Activated T-cell treated with anti-CD3 and anti-CD28 coated beads, Interleukin-2, amount 50 U/mL, for 4 hours (primary cell): ENCODE measurements at regions not wholly inside any gene's neighbourhood (a gene's known extent, or its start where the extent isn't known, plus 50 kb on each side); places are given as distances from the start of the nearest gene placed in this dataset.
"Not testable (repeated sequence)": the region's sequence is repeated elsewhere in the genome, so short reads cannot be mapped to it uniquely, and the experiment has no call there.

Source experiments
- ATAC-seq, 2 donors: fragments of 200-7000 bp; cut with Tn5 transposase; one replicate each; pipeline ENCODE4 v1.10.0; 2021
- DNase-seq: peaks from one replicate; pipeline ENCODE4 v3.0.0-alpha.2; 2020
- H3K27me3 Mint-ChIP-seq: one replicate; pipeline ENCODE4 v1.8.0; 2021; ENCODE audit warnings: low read depth, mixed read lengths
- H3K36me3 Mint-ChIP-seq: one replicate; pipeline ENCODE4 v1.8.0; 2022; ENCODE audit warnings: mixed read lengths; ENCODE audit not compliant: insufficient read depth
- H3K4me1 Mint-ChIP-seq: one replicate; pipeline ENCODE4 v1.8.0; 2021; ENCODE audit warnings: low read depth, mixed read lengths
- H3K4me3 Mint-ChIP-seq: one replicate; pipeline ENCODE4 v1.8.0; 2021; ENCODE audit warnings: mild to moderate bottlenecking, moderate library complexity, mixed read lengths
- H3K9me3 Mint-ChIP-seq: one replicate; pipeline ENCODE4 v1.8.0; 2021; ENCODE audit warnings: mixed read lengths

GRCh38 chr14:61145903-61146481, 135.1 kb downstream of the TMEM30B start:
- Mint-ChIP-seq H3K9me3 (peaks cover 8% of the 10 kb centered on the region), H3K4me1 (no peaks in the 10 kb centered on the region), H3K36me3 (no peaks in the 10 kb centered on the region), H3K4me3 (no peak overlapping the region), H3K27me3 (peaks cover 9% of the 10 kb centered on the region)
- no peak for DNase-seq
- ATAC-seq, result no peak

DNA sequence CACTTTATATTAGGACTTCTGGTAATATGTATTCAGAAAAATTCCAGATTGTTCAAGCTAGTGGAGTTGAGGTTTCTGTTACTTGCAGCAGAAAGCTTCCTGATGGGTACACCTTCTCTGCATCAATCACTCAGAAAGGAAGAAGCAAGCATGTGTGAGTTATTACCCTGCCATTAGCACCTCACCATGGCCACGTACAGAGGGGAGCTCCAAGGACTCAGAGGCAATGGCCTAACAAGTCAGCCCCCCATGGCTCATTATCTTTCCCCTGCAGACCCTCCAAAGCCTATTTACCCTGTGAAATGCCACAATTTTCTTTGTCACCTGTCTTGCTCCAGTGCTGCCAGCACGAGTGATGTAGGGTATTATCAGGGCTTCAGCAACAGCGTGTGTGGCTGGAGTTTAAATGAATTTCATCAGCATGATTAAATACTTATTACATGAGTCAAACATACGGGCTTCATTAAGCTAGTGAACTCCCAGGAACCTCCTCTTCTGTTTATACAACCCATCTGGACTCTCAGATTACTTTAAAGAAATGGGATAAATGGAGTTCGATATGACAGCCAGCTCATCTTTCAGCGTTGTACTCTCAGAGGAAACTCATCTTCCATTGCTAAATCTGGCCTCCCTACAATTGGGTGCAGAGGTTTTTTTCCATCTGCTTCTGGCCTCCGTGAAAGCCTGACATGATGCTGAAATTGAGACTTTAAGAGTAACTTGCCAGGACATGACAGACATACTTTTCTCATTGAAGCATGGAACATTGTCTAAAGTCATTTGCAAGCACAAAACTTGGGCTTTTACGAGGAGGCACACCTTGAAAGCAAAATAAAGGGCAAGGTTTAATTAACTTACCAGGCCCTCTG, 135.9 kb downstream of the TMEM30B start:
- Mint-ChIP-seq H3K4me3 (no peak overlapping the region), H3K36me3 (no peaks in the 10 kb centered on the region), H3K9me3 (peaks cover 8% of the 10 kb centered on the region), H3K27me3 (peaks cover 9% of the 10 kb centered on the region), H3K4me1 (no peaks in the 10 kb centered on the region)
- DNase-seq (no peak), ATAC-seq (no peak)

- not testable (repeated sequence) for H3K36me3 Mint-ChIP-seq
Observed at GRCh38 chr14:61144117-61145033, 136.8 kb downstream of the TMEM30B start.

DNA sequence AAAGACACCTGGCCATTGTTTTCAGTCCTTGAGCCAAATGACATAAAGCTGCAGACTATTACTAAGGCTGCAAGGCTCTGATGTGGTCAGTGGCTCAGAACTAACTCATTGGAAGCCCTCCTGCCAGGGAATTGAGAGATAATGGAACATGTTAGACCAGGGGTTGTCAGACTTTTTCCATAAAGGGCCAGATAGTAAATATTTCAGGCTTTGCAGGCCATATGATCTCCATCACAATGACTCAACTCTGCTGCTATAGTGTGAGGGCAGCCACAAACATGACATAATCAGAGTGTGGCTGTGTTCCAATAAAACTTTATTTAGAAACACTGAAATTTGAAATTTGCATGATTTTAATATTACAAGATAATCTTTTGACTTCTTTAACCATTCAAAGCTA, 140.3 kb downstream of the TMEM30B start:
- Mint-ChIP-seq H3K9me3 (peaks cover 17% of the 10 kb centered on the region), H3K27me3 (peaks cover 12% of the 10 kb centered on the region), H3K4me3 (no peak overlapping the region), H3K4me1 (no peaks in the 10 kb centered on the region), H3K36me3 (no peaks in the 10 kb centered on the region)
- DNase-seq, result no peak
- no peak for ATAC-seq

More at GRCh38 chr14:61144117-61145033, 136.8 kb downstream of the TMEM30B start:
- H3K9me3 Mint-ChIP-seq, H3K4me1 Mint-ChIP-seq, DNase-seq, H3K4me3 Mint-ChIP-seq, H3K27me3 Mint-ChIP-seq, ATAC-seq: not testable (repeated sequence)

DNA sequence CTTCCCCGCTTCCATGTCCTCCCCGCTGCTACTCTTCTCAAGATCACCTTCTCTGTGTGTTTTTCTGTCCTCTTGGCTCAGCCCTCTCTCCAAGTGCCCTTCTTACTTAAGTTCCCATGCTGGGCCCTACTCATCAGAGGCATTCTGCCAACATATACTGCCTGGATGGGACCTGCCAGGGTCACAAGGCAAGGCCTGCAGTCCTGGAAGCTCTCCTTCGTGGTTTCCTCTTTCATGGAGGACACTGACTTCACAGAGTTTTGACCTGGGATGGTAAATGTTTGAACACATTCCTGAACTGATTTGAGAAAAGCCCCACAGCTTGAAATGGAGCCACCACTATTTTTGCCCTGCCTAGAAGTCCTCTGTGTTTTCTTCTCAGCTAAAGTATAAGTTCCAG, 140.9 kb downstream of the TMEM30B start:
- Mint-ChIP-seq H3K9me3 (peaks cover 17% of the 10 kb centered on the region), H3K4me3 (no peak overlapping the region), H3K4me1 (no peaks in the 10 kb centered on the region), H3K27me3 (peaks cover 15% of the 10 kb centered on the region), H3K36me3 (no peaks in the 10 kb centered on the region)
- ATAC-seq (no peak), DNase-seq (no peak)

DNA sequence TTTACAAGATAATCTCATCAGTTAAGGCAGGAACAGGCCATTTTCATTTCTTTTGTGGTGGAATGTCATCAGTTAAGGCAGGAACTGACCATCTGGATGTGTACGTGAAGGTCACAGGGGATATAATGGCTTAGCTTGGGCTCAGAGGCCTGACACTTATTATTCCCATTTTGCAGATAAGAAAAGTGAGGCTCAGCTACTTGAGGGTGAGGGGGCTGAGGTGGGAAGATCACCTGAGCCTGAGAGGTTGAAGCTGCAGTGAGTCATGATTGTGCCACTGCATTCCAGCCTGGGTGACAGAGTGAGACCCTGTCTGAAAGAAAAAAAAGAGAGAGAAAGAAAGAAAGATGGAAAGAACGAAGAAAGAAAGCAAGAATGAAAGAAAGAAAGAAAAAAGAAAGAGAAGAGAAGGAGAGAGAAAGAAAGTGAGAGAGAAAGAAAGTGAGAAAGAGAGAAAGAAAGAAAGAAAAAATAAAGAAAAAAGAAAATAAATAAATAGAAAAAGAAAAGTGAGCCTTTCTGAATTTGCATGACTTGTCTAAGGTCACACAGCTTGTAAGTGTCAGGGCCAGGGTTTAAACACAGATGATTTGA, 142.0 kb downstream of the TMEM30B start:
- H3K27me3 Mint-ChIP-seq, result peaks cover 18% of the 10 kb centered on the region
- no peaks in the 10 kb centered on the region for H3K36me3 Mint-ChIP-seq
- DNase-seq, result no peak
- peaks cover 11% of the 10 kb centered on the region for H3K9me3 Mint-ChIP-seq
- H3K4me3 Mint-ChIP-seq, result no peak overlapping the region
- no peak for ATAC-seq
- H3K4me1 Mint-ChIP-seq, result no peaks in the 10 kb centered on the region

DNA sequence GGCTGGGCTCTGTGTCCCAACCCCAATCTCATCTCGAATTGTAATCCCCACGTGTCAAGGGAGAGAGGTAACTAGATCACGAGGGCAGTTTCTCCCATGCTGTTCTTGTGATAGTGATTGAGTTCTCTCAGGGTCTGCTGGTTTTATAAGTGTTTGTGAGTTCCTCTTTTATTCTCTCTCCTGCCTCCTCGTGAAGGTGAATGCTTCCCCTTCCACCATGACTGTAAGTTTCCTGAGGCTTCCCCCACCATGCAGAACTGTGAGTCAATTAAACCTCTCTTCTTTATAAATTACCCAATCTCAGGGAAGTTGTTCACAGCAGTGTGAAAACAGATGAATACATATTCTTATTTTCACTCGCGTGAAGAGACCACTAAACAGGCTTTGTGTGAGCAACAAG, 148.2 kb downstream of the TMEM30B start:
- Mint-ChIP-seq H3K9me3 (peaks cover 9% of the 10 kb centered on the region), H3K4me1 (no peaks in the 10 kb centered on the region), H3K27me3 (peaks cover 20% of the 10 kb centered on the region), H3K4me3 (no peak overlapping the region), H3K36me3 (no peaks in the 10 kb centered on the region)
- no peak for ATAC-seq
- DNase-seq, result no peak

GRCh38 chr14:61132336-61132735, 148.8 kb downstream of the TMEM30B start:
- H3K4me1 Mint-ChIP-seq, result no peaks in the 10 kb centered on the region
- peaks cover 14% of the 10 kb centered on the region for H3K27me3 Mint-ChIP-seq
- ATAC-seq, result no peak
- H3K9me3 Mint-ChIP-seq, result peaks cover 5% of the 10 kb centered on the region
- DNase-seq, result no peak
- H3K36me3 Mint-ChIP-seq, result no peaks in the 10 kb centered on the region
- no peak overlapping the region for H3K4me3 Mint-ChIP-seq

GRCh38 chr14:61130512-61131260, 149.6 kb downstream of the SLC38A6 start:
- DNase-seq (no peak), ATAC-seq (no peak)
- H3K9me3 Mint-ChIP-seq, result no peaks in the 10 kb centered on the region
- no peaks in the 10 kb centered on the region for H3K4me1 Mint-ChIP-seq
- H3K36me3 Mint-ChIP-seq, result no peaks in the 10 kb centered on the region
- peaks cover 11% of the 10 kb centered on the region for H3K27me3 Mint-ChIP-seq
- H3K4me3 Mint-ChIP-seq, result no peak overlapping the region

DNA sequence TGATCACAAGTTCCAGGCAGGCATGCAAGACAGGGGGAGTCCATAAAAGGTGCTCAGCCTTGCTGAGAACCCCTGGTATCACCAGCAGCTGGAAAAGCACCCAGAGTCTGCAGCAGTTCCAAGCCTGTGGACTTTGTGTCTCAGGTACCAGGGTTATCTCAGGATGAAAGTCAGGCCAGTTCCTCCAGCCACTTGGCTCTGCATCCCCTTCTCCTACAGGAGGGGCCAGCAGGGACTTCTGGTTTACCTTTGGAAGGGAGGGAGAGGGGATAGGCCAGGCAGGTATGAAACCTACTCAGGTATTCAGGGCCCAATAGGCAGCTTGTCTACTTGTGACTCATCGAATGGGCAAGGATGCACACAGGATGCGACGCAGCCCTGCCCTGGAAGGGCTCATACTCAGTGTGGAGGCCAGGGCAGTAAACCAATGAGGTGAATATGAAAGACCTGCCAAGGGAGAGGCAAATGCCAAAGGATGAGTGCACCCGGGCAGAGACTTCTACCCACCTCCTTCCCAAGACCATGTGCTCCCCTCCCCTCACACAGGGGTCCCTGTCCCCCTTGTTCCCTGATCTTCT, 148.2 kb downstream of the SLC38A6 start:
- Mint-ChIP-seq H3K36me3 (no peaks in the 10 kb centered on the region), H3K27me3 (peaks cover 6% of the 10 kb centered on the region), H3K9me3 (no peaks in the 10 kb centered on the region), H3K4me3 (no peak overlapping the region), H3K4me1 (no peaks in the 10 kb centered on the region)
- ATAC-seq (no peak), DNase-seq (no peak)

DNA sequence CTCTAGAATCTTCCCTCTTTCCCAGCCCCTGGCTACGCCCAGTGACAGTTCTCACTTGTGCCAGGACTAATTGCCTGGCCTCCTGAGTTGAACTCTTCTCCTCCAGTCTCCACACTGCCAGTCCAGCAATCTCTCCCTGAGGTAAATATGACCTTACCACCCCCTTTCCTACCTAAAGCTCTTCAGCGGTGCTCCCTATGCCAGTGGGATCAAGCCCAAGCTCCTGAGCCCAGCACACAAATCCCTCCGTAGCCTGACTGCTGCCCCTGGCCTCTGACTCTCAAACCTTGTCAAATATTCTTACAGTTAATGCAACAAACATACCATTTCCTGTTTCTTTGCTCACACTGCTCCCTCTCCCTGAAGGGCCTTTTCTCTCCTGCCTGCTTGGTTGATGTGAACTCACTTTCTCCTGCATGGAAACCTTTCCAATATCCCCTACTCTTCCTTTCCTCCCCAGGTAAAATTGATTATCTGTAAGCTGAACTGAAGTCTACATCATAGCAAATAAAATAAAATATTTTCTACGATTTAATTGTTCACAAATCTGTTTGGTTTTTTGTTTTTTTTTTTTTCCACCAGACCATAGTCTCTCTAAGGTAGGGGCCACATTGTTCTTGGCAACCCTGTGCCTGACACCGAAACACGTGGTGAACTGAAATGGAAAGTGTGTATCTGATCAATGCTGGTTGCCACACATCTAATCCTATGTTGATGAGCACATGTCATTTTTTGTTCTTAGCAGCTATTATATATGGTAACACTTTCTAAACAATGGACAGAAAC, 147.5 kb downstream of the SLC38A6 start:
- no peak overlapping the region for H3K4me3 Mint-ChIP-seq
- H3K27me3 Mint-ChIP-seq, result peaks cover 4% of the 10 kb centered on the region
- no peaks in the 10 kb centered on the region for H3K9me3 Mint-ChIP-seq
- no peaks in the 10 kb centered on the region for H3K4me1 Mint-ChIP-seq
- no peak for ATAC-seq
- no peak for DNase-seq
- H3K36me3 Mint-ChIP-seq, result no peaks in the 10 kb centered on the region

DNA sequence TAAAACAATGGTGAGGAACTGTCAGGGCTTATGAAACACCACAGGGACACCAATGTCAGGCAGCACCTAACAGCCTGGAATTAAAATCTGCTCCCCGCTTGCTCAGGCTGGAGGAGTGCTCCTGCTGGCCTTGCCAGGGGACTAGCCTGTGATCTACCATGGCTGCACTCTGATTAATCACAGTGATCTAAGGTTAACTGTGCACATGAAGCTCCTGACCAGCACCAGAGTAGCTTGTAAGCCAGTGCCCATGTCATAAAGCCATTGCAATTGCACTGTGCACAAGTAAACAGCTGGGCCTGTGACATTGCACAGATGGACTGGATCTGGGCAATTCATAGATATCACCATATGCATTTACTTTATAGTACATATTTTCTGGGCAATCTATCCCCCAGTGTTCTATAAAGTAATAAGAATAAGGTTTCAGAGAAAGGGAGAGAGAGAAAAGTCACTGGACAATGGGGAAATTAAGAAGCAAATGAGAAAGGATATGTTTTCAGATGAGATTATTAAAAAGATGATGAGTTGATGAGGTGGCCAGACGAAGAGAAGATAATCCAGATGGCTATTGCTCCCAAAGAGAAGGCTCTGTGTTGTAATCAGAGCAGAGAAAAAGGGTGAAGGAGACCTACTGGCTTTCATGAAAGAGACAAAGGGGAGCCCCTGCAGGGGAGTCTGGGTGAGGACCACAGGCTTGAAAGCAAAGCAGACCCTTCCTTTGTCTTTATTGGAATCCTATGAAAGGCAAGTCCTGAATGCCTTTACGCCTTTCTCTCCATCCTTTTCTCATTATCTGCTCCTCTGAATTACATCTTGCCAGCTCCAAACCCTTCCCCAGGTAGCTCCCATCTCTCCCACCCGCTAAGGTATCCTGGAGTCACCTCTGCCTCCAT, 145.8 kb downstream of the SLC38A6 start:
- Mint-ChIP-seq H3K4me1 (no peaks in the 10 kb centered on the region), H3K36me3 (no peaks in the 10 kb centered on the region), H3K9me3 (no peaks in the 10 kb centered on the region), H3K27me3 (peaks cover 2% of the 10 kb centered on the region), H3K4me3 (no peak overlapping the region)
- DNase-seq, result no peak
- no peak for ATAC-seq
